Kidney (tissue), 13 donors: ENCODE measurements at regions not wholly inside any gene's neighbourhood (a gene's known extent, or its start where the extent isn't known, plus 50 kb on each side); places are given as distances from the start of the nearest gene placed in this dataset.
A peak's percentile ranks its signal among the peaks of the same experiment; 100 is the strongest.

ENCODE experiments used
- DNase-seq, 5 donors: peaks; one replicate each; pipeline ENCODE4 v3.0.0-alpha.2; 2013 to 2020
- FAIRE-seq: peaks from 2 replicates; lab custom pipeline; 2012; peaks lifted over from hg19 to GRCh38; lab: Jason Lieb, UNC
- H3K27ac ChIP-seq, 2 donors: one replicate each; pipeline ENCODE4 v1.7.0; 2013; ENCODE audit warnings: low read depth in 2 of 2, low read length in 2 of 2, inconsistent platforms in 1 of 2
- H3K27me3 ChIP-seq: one replicate; pipeline ENCODE4 v1.7.1; 2013; ENCODE audit warnings: low read length, inconsistent platforms; ENCODE audit not compliant: control insufficient read depth, insufficient read depth
- H3K36me3 ChIP-seq, 3 donors: one replicate each; pipeline versions ENCODE4 v1.7.0 to v1.7.1; 2013; ENCODE audit warnings: low read length in 3 of 3, control low read depth in 1 of 3, inconsistent platforms in 1 of 3; ENCODE audit not compliant: insufficient read depth in 3 of 3, control insufficient read depth in 2 of 3
- H3K4me1 ChIP-seq, 3 donors: one replicate each; pipeline versions ENCODE4 v1.7.0 to v1.7.1; 2013; ENCODE audit warnings: low read length in 3 of 3, inconsistent platforms in 1 of 3, low read depth in 1 of 3; ENCODE audit not compliant: control insufficient read depth in 2 of 3, insufficient read depth in 2 of 3
- H3K4me3 ChIP-seq, 3 donors: one replicate each; pipeline versions ENCODE4 v1.7.0 to v1.8.1; 2013; ENCODE audit warnings: low read length in 3 of 3, control low read depth in 1 of 3, inconsistent platforms in 1 of 3
- H3K9ac ChIP-seq, 3 donors: one replicate each; pipeline versions ENCODE4 v1.7.0 to v1.7.1; 2013; ENCODE audit warnings: low read length in 3 of 3, control low read depth in 1 of 3, inconsistent platforms in 1 of 3
- H3K9me3 ChIP-seq, 3 donors: one replicate each; pipeline versions ENCODE4 v1.7.0 to v1.7.1; 2013; ENCODE audit warnings: low read length in 3 of 3, control low read depth in 1 of 3, inconsistent platforms in 1 of 3; ENCODE audit not compliant: control insufficient read depth in 2 of 3, insufficient read depth in 1 of 3
- CTCF ChIP-seq: IDR thresholded peaks from 3 replicates; pipeline ENCODE4 v1.5.1; 2012; ENCODE audit warnings: mild to moderate bottlenecking, moderate library complexity, borderline replicate concordance; ENCODE audit not compliant: insufficient read depth; ENCODE audit errors: extremely low read depth
- intact Hi-C: fragments of 100-400 bp; cut with DNase I; formaldehyde crosslinking; loops from one replicate; pipeline ENCODE4 v1.11.1; 2022
- donor health status: control.
- donor health status: control.
- donor health status: control.
- donor health status: control.
- donor health status: control.
- donor health status: DM: yes; HTN: yes; CAD: no.
- donor health status: Normal renal cell carcinoma (clear cell type).

GRCh38 chr7:86214734-86215133 is 429.0 kb upstream of the GRM3 start:
- no peak overlapping the region for H3K27ac ChIP-seq
- no peak for TF ChIP-seq CTCF
- H3K9me3 ChIP-seq, result no peaks in the 10 kb centered on the region
- DNase-seq, result no peak
- FAIRE-seq, result no peak
- H3K9ac ChIP-seq, result no peak overlapping the region
- H3K36me3 ChIP-seq, result no peaks in the 10 kb centered on the region
- H3K27me3 ChIP-seq, result no peaks in the 10 kb centered on the region
- H3K4me1 ChIP-seq, result no peaks in the 10 kb centered on the region
- H3K4me3 ChIP-seq, result no peak overlapping the region
- intact Hi-C loops, result no loop called here

GRCh38 chr7:86212976-86213375 is 430.7 kb upstream of the GRM3 start:
- no peak for FAIRE-seq
- TF ChIP-seq CTCF, result no peak
- intact Hi-C loops, result no loop called here

GRCh38 chr7:86209036-86209435 is 434.7 kb upstream of the GRM3 start:
- TF ChIP-seq CTCF, result no peak
- H3K27ac ChIP-seq, result no peak overlapping the region
- no peaks in the 10 kb centered on the region for H3K36me3 ChIP-seq
- FAIRE-seq (no peak), DNase-seq (peak in 1 of 5 donors; percentile 54)
- no peaks in the 10 kb centered on the region for H3K9me3 ChIP-seq
- H3K27me3 ChIP-seq, result no peaks in the 10 kb centered on the region
- no peaks in the 10 kb centered on the region for H3K4me1 ChIP-seq
- H3K4me3 ChIP-seq, result no peak overlapping the region
- H3K9ac ChIP-seq, result no peak overlapping the region
- intact Hi-C loops, result no loop called here

More at GRCh38 chr7:86212976-86213375, 430.7 kb upstream of the GRM3 start:
- Histone ChIP-seq H3K9me3 (no peaks in the 10 kb centered on the region), H3K4me3 (no peak overlapping the region), H3K36me3 (no peaks in the 10 kb centered on the region), H3K4me1 (no peaks in the 10 kb centered on the region), H3K9ac (no peak overlapping the region), H3K27me3 (no peaks in the 10 kb centered on the region), H3K27ac (no peak overlapping the region)
- DNase-seq, result no peak

GRCh38 chr7:86207740-86208139 is 436.0 kb upstream of the GRM3 start:
- H3K4me3 ChIP-seq, result no peak overlapping the region
- H3K36me3 ChIP-seq, result no peaks in the 10 kb centered on the region
- no peaks in the 10 kb centered on the region for H3K4me1 ChIP-seq
- H3K9ac ChIP-seq, result no peak overlapping the region
- peak in 1 of 5 donors; percentile 29 for DNase-seq
- FAIRE-seq, result no peak
- H3K9me3 ChIP-seq, result no peaks in the 10 kb centered on the region
- H3K27me3 ChIP-seq, result no peaks in the 10 kb centered on the region
- TF ChIP-seq CTCF, result no peak
- intact Hi-C loops, result no loop called here
- no peak overlapping the region for H3K27ac ChIP-seq
